ENCODE measurements at regions not wholly inside any gene's neighbourhood (a gene's known extent, or its start where the extent isn't known, plus 50 kb on each side); places are given as distances from the start of the nearest gene placed in this dataset.
"Not testable (repeated sequence)": the region's sequence is repeated elsewhere in the genome, so short reads cannot be mapped to it uniquely, and the experiment has no call there.

DNA sequence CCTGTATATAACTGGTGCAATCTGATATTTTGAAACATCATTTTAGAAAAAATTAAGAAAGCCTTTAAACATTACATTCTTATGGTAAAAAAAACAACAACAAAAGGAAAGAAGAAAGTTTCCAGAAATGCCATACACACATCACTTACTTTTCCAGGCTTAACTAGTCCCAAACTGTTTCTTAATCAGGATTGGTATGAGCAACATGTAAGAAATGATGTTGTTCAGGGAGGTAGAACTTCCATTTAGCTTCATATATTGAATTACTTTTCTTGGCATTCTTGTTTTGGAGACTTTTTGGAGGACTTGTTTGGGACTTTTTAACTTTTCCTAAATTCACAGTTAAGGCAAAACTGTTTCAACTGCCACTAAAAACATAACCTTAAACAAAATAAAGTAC is 791.5 kb downstream of the METTL15 start:
- FAIRE-seq = no peak
- intact Hi-C loops (cut with micrococcal nuclease) = no loop called here
- H3K4me3 ChIP-seq (replicated peaks in 1 of 3; ENCODE audit: insufficient read depth in 1 of 3, low read depth in 1 of 3, low read length in 3 of 3) = no peak overlapping the region
- no peaks in the 10 kb centered on the region for H3K9me1 ChIP-seq (replicated peaks; ENCODE audit: control insufficient read depth, extremely low read depth, insufficient read depth, low read length)
- BruUV-seq (replicated peaks) = no TSS peak
- no peaks in the 10 kb centered on the region for H4K20me1 ChIP-seq (replicated peaks; ENCODE audit: control insufficient read depth, extremely low read depth, insufficient read depth, low read length)
- POLR2A ChIA-PET = no interaction called here
- no peak overlapping the region for H3K27ac ChIP-seq (ENCODE audit: insufficient read depth, low read depth, low read length)
- no peak overlapping the region for H2AFZ ChIP-seq (ENCODE audit: low read depth, low read length)
- H3K9ac ChIP-seq (replicated peaks; ENCODE audit: extremely low read depth, insufficient read depth, low read length) = no peak overlapping the region
- dilution Hi-C loops (cut with MboI; ENCODE audit: extremely low pct_ligation_motif_present, low sequenced_read_pairs) = no loop called here
- no peaks in the 10 kb centered on the region for H3K9me3 ChIP-seq (replicated peaks; ENCODE audit: control insufficient read depth, insufficient read depth, low read length)
- no peaks in the 10 kb centered on the region for H3K27me3 ChIP-seq (ENCODE audit: control insufficient read depth in 2 of 2, insufficient read depth in 2 of 2, low read length in 2 of 2)
- DNase-seq (ENCODE audit: low read depth, low spot score) = no peak
- H3K4me1 ChIP-seq (ENCODE audit: control insufficient read depth, extremely low read depth, insufficient read depth, low read length) = no peaks in the 10 kb centered on the region
- TF ChIP-seq POLR2A (IDR thresholded peaks at IDR 0.05; ENCODE audit: low read depth, low read length) = no peak
- no peak for TF ChIP-seq EZH2 (IDR thresholded peaks at IDR 0.05; ENCODE audit: borderline replicate concordance, low read depth, low read length, severe bottlenecking)
- TF ChIP-seq, protein P1, sequence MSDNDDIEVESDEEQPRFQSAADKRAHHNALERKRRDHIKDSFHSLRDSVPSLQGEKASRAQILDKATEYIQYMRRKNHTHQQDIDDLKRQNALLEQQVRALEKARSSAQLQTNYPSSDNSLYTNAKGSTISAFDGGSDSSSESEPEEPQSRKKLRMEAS (IDR thresholded peaks at IDR 0.05; ENCODE audit: insufficient read depth, insufficient read length) = no peak
- TF ChIP-seq GATA2 (IDR thresholded peaks at IDR 0.05; ENCODE audit: insufficient read depth, insufficient read length, low read depth, low read length) = no peak
- TF ChIP-seq JUN (IDR thresholded peaks at IDR 0.05; ENCODE audit: borderline replicate concordance, insufficient read depth, insufficient read length, low read depth) = no peak
- no peak for TF ChIP-seq MYC (IDR thresholded peaks at IDR 0.05; ENCODE audit: low read depth, low read length)
- TF ChIP-seq, protein P2, sequence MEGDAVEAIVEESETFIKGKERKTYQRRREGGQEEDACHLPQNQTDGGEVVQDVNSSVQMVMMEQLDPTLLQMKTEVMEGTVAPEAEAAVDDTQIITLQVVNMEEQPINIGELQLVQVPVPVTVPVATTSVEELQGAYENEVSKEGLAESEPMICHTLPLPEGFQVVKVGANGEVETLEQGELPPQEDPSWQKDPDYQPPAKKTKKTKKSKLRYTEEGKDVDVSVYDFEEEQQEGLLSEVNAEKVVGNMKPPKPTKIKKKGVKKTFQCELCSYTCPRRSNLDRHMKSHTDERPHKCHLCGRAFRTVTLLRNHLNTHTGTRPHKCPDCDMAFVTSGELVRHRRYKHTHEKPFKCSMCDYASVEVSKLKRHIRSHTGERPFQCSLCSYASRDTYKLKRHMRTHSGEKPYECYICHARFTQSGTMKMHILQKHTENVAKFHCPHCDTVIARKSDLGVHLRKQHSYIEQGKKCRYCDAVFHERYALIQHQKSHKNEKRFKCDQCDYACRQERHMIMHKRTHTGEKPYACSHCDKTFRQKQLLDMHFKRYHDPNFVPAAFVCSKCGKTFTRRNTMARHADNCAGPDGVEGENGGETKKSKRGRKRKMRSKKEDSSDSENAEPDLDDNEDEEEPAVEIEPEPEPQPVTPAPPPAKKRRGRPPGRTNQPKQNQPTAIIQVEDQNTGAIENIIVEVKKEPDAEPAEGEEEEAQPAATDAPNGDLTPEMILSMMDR (IDR thresholded peaks at IDR 0.05; ENCODE audit: extremely low read depth in 1 of 2, insufficient read depth in 1 of 2, low read depth in 1 of 2, low read length in 2 of 2) = no peak
- no peak for TF ChIP-seq FOS (IDR thresholded peaks at IDR 0.05; ENCODE audit: borderline replicate concordance, insufficient read depth, low read length)
- TF ChIP-seq POLR2AphosphoS5 (IDR thresholded peaks at IDR 0.05; ENCODE audit: insufficient read depth, low read depth, low read length) = no peak
- CTCF ChIA-PET = interaction anchor here (0.9 to 2.0 kb wide), 3 partner anchors 8 to 260 kb away, joined by 3 to 6 read pairs (median 5); no protein-coding TSS in a partner anchor
- no peaks in the 10 kb centered on the region for H3K79me2 ChIP-seq (ENCODE audit: control insufficient read depth, insufficient read depth, low read length)
- no peak overlapping the region for H3K4me2 ChIP-seq (ENCODE audit: insufficient read depth, low read length)
- no peaks in the 10 kb centered on the region for H3K36me3 ChIP-seq (ENCODE audit: control insufficient read depth in 2 of 2, extremely low read depth in 1 of 2, insufficient read depth in 2 of 2, low read length in 2 of 2)

DNA sequence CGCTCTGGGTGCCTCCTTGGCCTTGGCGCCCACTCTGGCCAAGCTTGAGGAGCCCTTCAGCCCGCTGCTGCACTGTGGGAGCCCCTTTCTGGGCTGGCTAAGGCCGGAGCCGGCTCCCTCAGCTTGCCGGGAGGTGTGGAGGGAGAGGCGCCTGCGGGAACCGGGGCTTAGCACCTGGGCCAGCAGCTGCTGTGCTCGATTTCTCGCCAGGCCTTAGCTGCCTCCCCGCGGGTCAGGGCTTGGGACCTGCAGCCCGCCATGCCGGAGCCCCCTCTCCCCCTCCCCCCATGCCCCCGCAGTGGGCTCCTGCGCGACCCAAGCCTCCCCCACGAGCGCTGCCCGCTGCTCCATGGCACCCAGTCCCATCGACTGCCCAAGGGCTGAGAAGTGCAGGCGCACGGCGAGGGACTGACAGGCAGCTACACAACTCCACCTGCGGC is 782.4 kb downstream of the METTL15 start:
- H3K36me3 ChIP-seq (ENCODE audit: control insufficient read depth in 2 of 2, extremely low read depth in 1 of 2, insufficient read depth in 2 of 2, low read length in 2 of 2); H3K4me1 ChIP-seq (ENCODE audit: control insufficient read depth, extremely low read depth, insufficient read depth, low read length); DNase-seq (ENCODE audit: low read depth, low spot score); POLR2A ChIA-PET; H3K9me1 ChIP-seq (replicated peaks; ENCODE audit: control insufficient read depth, extremely low read depth, insufficient read depth, low read length); BruUV-seq (replicated peaks); H3K27ac ChIP-seq (ENCODE audit: insufficient read depth, low read depth, low read length); H3K4me2 ChIP-seq (ENCODE audit: insufficient read depth, low read length); dilution Hi-C loops (cut with MboI; ENCODE audit: extremely low pct_ligation_motif_present, low sequenced_read_pairs); H3K4me3 ChIP-seq (replicated peaks in 1 of 3; ENCODE audit: insufficient read depth in 1 of 3, low read depth in 1 of 3, low read length in 3 of 3); FAIRE-seq; H3K79me2 ChIP-seq (ENCODE audit: control insufficient read depth, insufficient read depth, low read length); H4K20me1 ChIP-seq (replicated peaks; ENCODE audit: control insufficient read depth, extremely low read depth, insufficient read depth, low read length); intact Hi-C loops (cut with micrococcal nuclease); H3K9ac ChIP-seq (replicated peaks; ENCODE audit: extremely low read depth, insufficient read depth, low read length); H3K9me3 ChIP-seq (replicated peaks; ENCODE audit: control insufficient read depth, insufficient read depth, low read length); H3K27me3 ChIP-seq (ENCODE audit: control insufficient read depth in 2 of 2, insufficient read depth in 2 of 2, low read length in 2 of 2); CTCF ChIA-PET; H2AFZ ChIP-seq (ENCODE audit: low read depth, low read length): not testable (repeated sequence)
